Gastrocnemius medialis (tissue), 4 donors: ENCODE measurements at regions not wholly inside any gene's neighbourhood (a gene's known extent, or its start where the extent isn't known, plus 50 kb on each side); places are given as distances from the start of the nearest gene placed in this dataset.

Experiments
- ATAC-seq, 2 donors: fragments of 150-250 bp; one replicate each; pipeline ENCODE4 v1.9.1; 2016
- DNase-seq, 2 donors: peaks; one replicate each; pipeline ENCODE4 v3.0.0-alpha.2; 2019
- H3K27ac ChIP-seq, 4 donors: fragments of 200-600 bp; sonication (generic); 1 replicate in 1 of 4; 2 replicates in 3 of 4; pipeline ENCODE4 v1.5.1; 2016 to 2018; ENCODE audit warnings: mild to moderate bottlenecking in 2 of 4, moderate library complexity in 1 of 4
- H3K27me3 ChIP-seq, 3 donors: fragments of 200-600 bp; sonication (generic) in 2 of 3; 1 replicate in 1 of 3; 2 replicates in 2 of 3; pipeline versions ENCODE4 v1.5.1 to v1.6.0; 2016 to 2019; ENCODE audit warnings: mild to moderate bottlenecking in 1 of 3, moderate library complexity in 1 of 3
- H3K36me3 ChIP-seq, 2 donors: fragments of 200-600 bp; sonication (generic) in 1 of 2; one replicate each; pipeline ENCODE4 v1.5.1; 2017 to 2018
- H3K4me1 ChIP-seq, 2 donors: fragments of 200-600 bp; sonication (generic) in 1 of 2; one replicate each; pipeline ENCODE4 v1.5.1; 2016 to 2017; ENCODE audit warnings: mild to moderate bottlenecking in 2 of 2
- H3K4me3 ChIP-seq, 4 donors: fragments of 200-600 bp; sonication (generic) in 3 of 4; 1 replicate in 1 of 4; 2 replicates in 3 of 4; pipeline ENCODE4 v1.5.1; 2016 to 2019; ENCODE audit warnings: mild to moderate bottlenecking in 2 of 4
- H3K9me3 ChIP-seq, 3 donors: fragments of 200-600 bp; sonication (generic) in 2 of 3; 1 replicate in 1 of 3; 2 replicates in 2 of 3; pipeline ENCODE4 v1.5.1; 2016 to 2019
- POLR2A ChIP-seq, 2 donors: fragments of 450-650 bp; IDR thresholded peaks; one replicate each; pipeline ENCODE4 v1.6.1; 2017; ENCODE audit warnings: antibody characterized with exemption in 2 of 2, mild to moderate bottlenecking in 2 of 2, moderate library complexity in 2 of 2
- in situ Hi-C, 4 donors: fragments of 200-750 bp; cut with MboI; loops; one replicate each; pipeline versions ENCODE4 v1.15.0 to v1.8.0; 2017; ENCODE audit warnings: low sequenced_read_pairs in 4 of 4
- intact Hi-C: fragments of 100-400 bp; cut with DNase I; formaldehyde crosslinking; loops from one replicate; pipeline ENCODE4 v1.15.1; 2023; ENCODE audit warnings: low total_unique reads
- TF ChIP-seq, protein P1 (sequence below), 5 experiments: fragments of 450-650 bp in 3 of 5; fragments of 200-600 bp in 2 of 5; sonication (generic) in 2 of 5; IDR thresholded peaks in 4 of 5; conservative IDR thresholded peaks in 1 of 5; 1 replicate in 4 of 5; 2 replicates in 1 of 5; pipeline ENCODE4 v1.5.1; 2016 to 2019; ENCODE audit warnings: antibody characterized with exemption in 5 of 5, mild to moderate bottlenecking in 3 of 5, moderate library complexity in 3 of 5

DNA sequence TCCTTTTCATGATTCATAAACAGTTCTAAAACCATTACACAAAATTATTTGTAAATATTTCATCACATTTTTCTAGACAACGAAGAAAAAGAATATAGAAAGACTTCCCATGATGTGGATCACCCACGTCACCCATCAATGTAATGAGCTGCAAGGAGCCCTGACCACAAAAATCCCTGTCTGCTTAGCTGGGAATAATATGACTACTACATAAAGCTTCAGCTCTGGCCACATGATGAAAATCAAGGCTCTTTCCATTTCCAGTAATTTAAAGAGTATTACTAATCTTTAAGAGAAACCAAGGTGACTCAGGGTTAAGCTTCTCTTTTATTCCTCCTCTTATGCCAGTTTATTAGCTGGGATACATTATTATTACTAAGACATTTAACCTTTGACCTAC is 180.8 kb upstream of the CACNA2D1 start:
- Histone ChIP-seq H3K4me1 (no peaks in the 10 kb centered on the region), H3K4me3 (no peak overlapping the region), H3K36me3 (no peaks in the 10 kb centered on the region), H3K9me3 (no peaks in the 10 kb centered on the region), H3K27me3 (no peaks in the 10 kb centered on the region), H3K27ac (no peak overlapping the region)
- TF ChIP-seq, protein P1, sequence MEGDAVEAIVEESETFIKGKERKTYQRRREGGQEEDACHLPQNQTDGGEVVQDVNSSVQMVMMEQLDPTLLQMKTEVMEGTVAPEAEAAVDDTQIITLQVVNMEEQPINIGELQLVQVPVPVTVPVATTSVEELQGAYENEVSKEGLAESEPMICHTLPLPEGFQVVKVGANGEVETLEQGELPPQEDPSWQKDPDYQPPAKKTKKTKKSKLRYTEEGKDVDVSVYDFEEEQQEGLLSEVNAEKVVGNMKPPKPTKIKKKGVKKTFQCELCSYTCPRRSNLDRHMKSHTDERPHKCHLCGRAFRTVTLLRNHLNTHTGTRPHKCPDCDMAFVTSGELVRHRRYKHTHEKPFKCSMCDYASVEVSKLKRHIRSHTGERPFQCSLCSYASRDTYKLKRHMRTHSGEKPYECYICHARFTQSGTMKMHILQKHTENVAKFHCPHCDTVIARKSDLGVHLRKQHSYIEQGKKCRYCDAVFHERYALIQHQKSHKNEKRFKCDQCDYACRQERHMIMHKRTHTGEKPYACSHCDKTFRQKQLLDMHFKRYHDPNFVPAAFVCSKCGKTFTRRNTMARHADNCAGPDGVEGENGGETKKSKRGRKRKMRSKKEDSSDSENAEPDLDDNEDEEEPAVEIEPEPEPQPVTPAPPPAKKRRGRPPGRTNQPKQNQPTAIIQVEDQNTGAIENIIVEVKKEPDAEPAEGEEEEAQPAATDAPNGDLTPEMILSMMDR (IDR thresholded peaks at IDR 0.05 in 4 of 5, conservative IDR thresholded peaks at IDR 0.05 in 1 of 5): no peak
- no peak for TF ChIP-seq POLR2A (IDR thresholded peaks at IDR 0.05)
- no peak for DNase-seq
- in situ Hi-C loops (no loop called here), intact Hi-C loops (no loop called here)
- ATAC-seq: no peak

DNA sequence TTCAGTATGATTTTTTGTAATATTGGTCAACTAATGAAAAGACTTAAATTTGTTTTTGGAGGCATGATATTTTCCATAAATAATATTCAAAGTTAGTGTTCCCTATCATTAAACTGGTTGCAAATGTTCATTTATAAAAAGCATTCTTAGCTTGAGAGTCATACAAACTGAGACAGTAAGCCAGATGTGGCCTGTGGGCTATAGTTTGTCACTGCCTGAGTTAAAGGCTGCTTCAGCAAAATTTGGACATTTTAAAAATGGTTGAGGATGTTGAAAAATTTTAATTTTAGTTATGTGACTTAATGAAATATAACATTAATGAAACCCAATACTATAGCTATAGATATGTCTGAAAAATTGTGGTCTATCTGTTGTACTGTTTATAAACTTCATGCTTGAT is 180.2 kb upstream of the CACNA2D1 start:
- DNase-seq: no peak
- in situ Hi-C loops (no loop called here), intact Hi-C loops (no loop called here)
- H3K4me1 ChIP-seq: no peaks in the 10 kb centered on the region
- ATAC-seq: no peak
- no peaks in the 10 kb centered on the region for H3K9me3 ChIP-seq
- no peak for TF ChIP-seq POLR2A (IDR thresholded peaks at IDR 0.05)
- TF ChIP-seq, protein P1 (IDR thresholded peaks at IDR 0.05 in 4 of 5, conservative IDR thresholded peaks at IDR 0.05 in 1 of 5): no peak
- no peaks in the 10 kb centered on the region for H3K36me3 ChIP-seq
- H3K27me3 ChIP-seq: no peaks in the 10 kb centered on the region
- H3K4me3 ChIP-seq: no peak overlapping the region
- H3K27ac ChIP-seq: no peak overlapping the region

DNA sequence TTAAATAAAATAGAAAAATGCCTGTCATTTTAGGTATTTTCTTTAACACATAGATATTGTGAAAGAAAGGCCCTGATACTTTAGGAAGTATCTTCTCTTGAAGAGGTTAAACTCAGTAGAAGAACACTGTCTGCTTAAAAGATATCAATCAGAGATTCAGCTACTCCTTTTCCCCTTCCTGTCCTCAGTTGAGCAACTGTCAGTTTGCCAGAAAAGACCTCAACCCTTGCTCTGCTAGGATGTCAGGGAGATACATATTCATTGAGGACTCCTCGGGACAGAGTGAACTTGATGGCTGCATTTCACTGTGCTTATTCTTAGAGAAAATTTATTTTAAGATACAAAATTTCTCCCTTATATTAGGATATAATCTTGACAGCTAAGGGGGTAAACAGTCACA is 173.6 kb upstream of the CACNA2D1 start:
- intact Hi-C loops: no loop called here
- Histone ChIP-seq H3K36me3 (no peaks in the 10 kb centered on the region), H3K27ac (no peak overlapping the region), H3K27me3 (no peaks in the 10 kb centered on the region), H3K4me3 (no peak overlapping the region), H3K9me3 (no peaks in the 10 kb centered on the region), H3K4me1 (no peaks in the 10 kb centered on the region)
- DNase-seq: no peak
- ATAC-seq: no peak
- TF ChIP-seq, protein P1 (IDR thresholded peaks at IDR 0.05 in 4 of 5, conservative IDR thresholded peaks at IDR 0.05 in 1 of 5): no peak
- TF ChIP-seq POLR2A (IDR thresholded peaks at IDR 0.05): no peak
- in situ Hi-C loops: no loop called here

DNA sequence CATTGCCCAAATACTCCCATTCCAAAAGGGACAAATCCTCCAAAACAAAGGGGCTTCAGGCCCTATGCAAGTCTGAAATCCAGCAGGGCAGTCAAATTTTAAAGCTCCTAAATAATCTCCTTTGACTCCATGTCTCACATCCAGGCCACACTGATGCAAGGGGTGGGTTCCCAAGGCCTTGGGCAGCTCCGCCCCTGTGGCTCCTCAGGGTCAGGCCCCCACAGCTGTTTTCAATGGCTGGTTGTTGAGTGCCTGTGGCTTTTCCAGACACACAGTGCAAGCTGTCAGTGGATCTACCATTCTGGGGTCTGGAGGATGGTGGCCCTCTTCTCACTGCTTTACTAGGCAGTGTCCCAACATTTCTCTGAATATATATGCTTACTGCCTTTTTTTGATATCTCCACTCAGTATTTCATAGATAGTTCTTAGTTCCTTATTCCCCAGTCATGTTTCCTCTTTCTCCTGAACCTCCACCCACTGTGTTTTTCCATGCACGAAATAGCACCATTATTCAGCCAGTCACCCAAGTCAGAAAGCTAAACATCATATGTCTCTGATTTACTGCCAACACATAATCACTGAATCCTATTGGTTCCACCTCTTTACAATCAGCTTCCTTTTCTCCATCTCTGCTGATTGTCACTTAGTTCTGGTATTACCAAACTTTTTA is 172.6 kb upstream of the CACNA2D1 start:
- Histone ChIP-seq H3K4me1 (no peaks in the 10 kb centered on the region), H3K36me3 (no peaks in the 10 kb centered on the region), H3K9me3 (no peaks in the 10 kb centered on the region), H3K27me3 (no peaks in the 10 kb centered on the region), H3K4me3 (no peak overlapping the region), H3K27ac (no peak overlapping the region)
- DNase-seq (no peak), ATAC-seq (no peak)
- intact Hi-C loops (no loop called here), in situ Hi-C loops (no loop called here)
- TF ChIP-seq POLR2A (IDR thresholded peaks at IDR 0.05): no peak
- TF ChIP-seq, protein P1 (IDR thresholded peaks at IDR 0.05 in 4 of 5, conservative IDR thresholded peaks at IDR 0.05 in 1 of 5): no peak

DNA sequence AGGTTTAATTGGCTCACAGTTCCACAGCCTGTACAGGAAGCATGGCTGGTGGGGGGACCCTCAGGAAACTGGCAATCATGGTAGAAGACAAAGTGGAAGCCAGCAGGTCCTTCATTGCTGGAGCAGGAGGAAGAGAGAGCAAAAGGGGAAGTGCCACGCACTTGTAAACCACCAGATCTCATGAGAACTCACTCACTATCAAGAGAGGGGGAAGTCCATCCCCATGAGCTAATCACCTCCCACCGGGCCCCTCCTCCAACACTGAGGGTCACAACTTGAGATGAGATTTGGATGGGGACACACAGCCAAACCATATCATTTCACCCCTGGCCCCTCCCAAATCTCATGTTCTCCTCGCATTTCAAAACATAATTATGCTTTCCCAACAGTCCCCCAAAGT is 171.9 kb upstream of the CACNA2D1 start:
- intact Hi-C loops (no loop called here), in situ Hi-C loops (no loop called here)
- no peaks in the 10 kb centered on the region for H3K27me3 ChIP-seq
- no peak overlapping the region for H3K27ac ChIP-seq
- DNase-seq: no peak
- ATAC-seq: no peak
- no peaks in the 10 kb centered on the region for H3K9me3 ChIP-seq
- no peak overlapping the region for H3K4me3 ChIP-seq
- H3K4me1 ChIP-seq: no peaks in the 10 kb centered on the region
- no peaks in the 10 kb centered on the region for H3K36me3 ChIP-seq
- TF ChIP-seq, protein P1 (IDR thresholded peaks at IDR 0.05 in 4 of 5, conservative IDR thresholded peaks at IDR 0.05 in 1 of 5): no peak
- TF ChIP-seq POLR2A (IDR thresholded peaks at IDR 0.05): no peak
